ENCODE measurements at regions not wholly inside any gene's neighbourhood (a gene's known extent, or its start where the extent isn't known, plus 50 kb on each side); places are given as distances from the start of the nearest gene placed in this dataset.

GRCh38 chr11:27968461-27968860 lies 139.5 kb downstream of the KIF18A start:
- no peaks in the 10 kb centered on the region for H3K9me3 Mint-ChIP-seq
- H3K36me3 Mint-ChIP-seq: no peaks in the 10 kb centered on the region
- ATAC-seq (ENCODE audit: low read depth): no peak
- H3K4me3 Mint-ChIP-seq: no peak overlapping the region
- H3K27ac Mint-ChIP-seq: no peak overlapping the region
- no peaks in the 10 kb centered on the region for H3K27me3 Mint-ChIP-seq
- DNase-seq (ENCODE audit: low spot score in 2 of 2): no peak
- H3K4me1 Mint-ChIP-seq: no peaks in the 10 kb centered on the region

- no peak for ATAC-seq (ENCODE audit: low read depth)
- H3K4me1 Mint-ChIP-seq: no peaks in the 10 kb centered on the region
- no peaks in the 10 kb centered on the region for H3K27me3 Mint-ChIP-seq
- H3K27ac Mint-ChIP-seq: no peak overlapping the region
- DNase-seq (ENCODE audit: low spot score in 2 of 2): no peak
- H3K36me3 Mint-ChIP-seq: no peaks in the 10 kb centered on the region
- H3K4me3 Mint-ChIP-seq: no peak overlapping the region
- H3K9me3 Mint-ChIP-seq: no peaks in the 10 kb centered on the region
Measured at GRCh38 chr11:27965559-27965958, 142.4 kb downstream of the KIF18A start.

GRCh38 chr11:27963370-27963769 lies 144.6 kb downstream of the KIF18A start:
- ATAC-seq (ENCODE audit: low read depth) (no peak), DNase-seq (ENCODE audit: low spot score in 2 of 2) (no peak)
- Mint-ChIP-seq H3K9me3 (no peaks in the 10 kb centered on the region), H3K4me3 (no peak overlapping the region), H3K27ac (no peak overlapping the region), H3K27me3 (no peaks in the 10 kb centered on the region), H3K4me1 (no peaks in the 10 kb centered on the region), H3K36me3 (no peaks in the 10 kb centered on the region)

GRCh38 chr11:27949951-27950738 lies 157.8 kb downstream of the KIF18A start:
- H3K36me3 Mint-ChIP-seq: no peaks in the 10 kb centered on the region
- peaks cover 1% of the 10 kb centered on the region for H3K27me3 Mint-ChIP-seq
- H3K9me3 Mint-ChIP-seq: no peaks in the 10 kb centered on the region
- DNase-seq (ENCODE audit: low spot score in 2 of 2) (no peak), ATAC-seq (ENCODE audit: low read depth) (no peak)
- H3K4me3 Mint-ChIP-seq: no peak overlapping the region
- H3K4me1 Mint-ChIP-seq: no peaks in the 10 kb centered on the region
- H3K27ac Mint-ChIP-seq: no peak overlapping the region

- Mint-ChIP-seq H3K4me1 (no peaks in the 10 kb centered on the region), H3K27ac (no peak overlapping the region), H3K27me3 (no peaks in the 10 kb centered on the region), H3K36me3 (no peaks in the 10 kb centered on the region), H3K9me3 (no peaks in the 10 kb centered on the region), H3K4me3 (no peak overlapping the region)
- DNase-seq (ENCODE audit: low spot score in 2 of 2): no peak
- no peak for ATAC-seq (ENCODE audit: low read depth)
Measured at GRCh38 chr11:27945348-27945747, 162.6 kb downstream of the KIF18A start.

- Mint-ChIP-seq H3K36me3 (no peaks in the 10 kb centered on the region), H3K4me3 (no peak overlapping the region), H3K9me3 (no peaks in the 10 kb centered on the region), H3K27me3 (no peaks in the 10 kb centered on the region), H3K4me1 (no peaks in the 10 kb centered on the region), H3K27ac (no peak overlapping the region)
- DNase-seq (ENCODE audit: low spot score in 2 of 2): no peak
- no peak for ATAC-seq (ENCODE audit: low read depth)
Measured at GRCh38 chr11:27938011-27938410, 169.9 kb downstream of the KIF18A start.

- no peaks in the 10 kb centered on the region for H3K9me3 Mint-ChIP-seq
- H3K4me3 Mint-ChIP-seq: no peak overlapping the region
- no peak overlapping the region for H3K27ac Mint-ChIP-seq
- ATAC-seq (ENCODE audit: low read depth) (no peak), DNase-seq (ENCODE audit: low spot score in 2 of 2) (no peak)
- no peaks in the 10 kb centered on the region for H3K27me3 Mint-ChIP-seq
- H3K4me1 Mint-ChIP-seq: no peaks in the 10 kb centered on the region
- H3K36me3 Mint-ChIP-seq: no peaks in the 10 kb centered on the region
Measured at GRCh38 chr11:27934830-27935145, 173.2 kb downstream of the KIF18A start.

- no peaks in the 10 kb centered on the region for H3K4me1 Mint-ChIP-seq
- no peaks in the 10 kb centered on the region for H3K36me3 Mint-ChIP-seq
- no peaks in the 10 kb centered on the region for H3K27me3 Mint-ChIP-seq
- H3K9me3 Mint-ChIP-seq: no peaks in the 10 kb centered on the region
- DNase-seq (ENCODE audit: low spot score in 2 of 2): no peak
- ATAC-seq (ENCODE audit: low read depth): no peak
- no peak overlapping the region for H3K4me3 Mint-ChIP-seq
- H3K27ac Mint-ChIP-seq: no peak overlapping the region
Measured at GRCh38 chr11:27933992-27934829, 173.7 kb downstream of the KIF18A start.

GRCh38 chr11:27931770-27932169 lies 176.2 kb downstream of the KIF18A start:
- ATAC-seq (ENCODE audit: low read depth) (no peak), DNase-seq (ENCODE audit: low spot score in 2 of 2) (no peak)
- no peaks in the 10 kb centered on the region for H3K4me1 Mint-ChIP-seq
- no peaks in the 10 kb centered on the region for H3K27me3 Mint-ChIP-seq
- H3K27ac Mint-ChIP-seq: no peak overlapping the region
- no peaks in the 10 kb centered on the region for H3K9me3 Mint-ChIP-seq
- no peak overlapping the region for H3K4me3 Mint-ChIP-seq
- H3K36me3 Mint-ChIP-seq: no peaks in the 10 kb centered on the region

GRCh38 chr11:27930946-27931345 lies 177.0 kb downstream of the KIF18A start:
- Mint-ChIP-seq H3K27ac (no peak overlapping the region), H3K4me1 (no peaks in the 10 kb centered on the region), H3K36me3 (no peaks in the 10 kb centered on the region), H3K27me3 (no peaks in the 10 kb centered on the region), H3K9me3 (no peaks in the 10 kb centered on the region), H3K4me3 (no peak overlapping the region)
- DNase-seq (ENCODE audit: low spot score in 2 of 2) (no peak), ATAC-seq (ENCODE audit: low read depth) (no peak)

- no peaks in the 10 kb centered on the region for H3K4me1 Mint-ChIP-seq
- H3K4me3 Mint-ChIP-seq: no peak overlapping the region
- H3K36me3 Mint-ChIP-seq: no peaks in the 10 kb centered on the region
- DNase-seq (ENCODE audit: low spot score in 2 of 2) (no peak), ATAC-seq (ENCODE audit: low read depth) (no peak)
- peaks cover 1% of the 10 kb centered on the region for H3K27me3 Mint-ChIP-seq
- peaks cover 2% of the 10 kb centered on the region for H3K9me3 Mint-ChIP-seq
- H3K27ac Mint-ChIP-seq: no peak overlapping the region
Measured at GRCh38 chr11:27928809-27929208, 179.1 kb downstream of the KIF18A start.

- ATAC-seq (ENCODE audit: low read depth) (no peak), DNase-seq (ENCODE audit: low spot score in 2 of 2) (no peak)
- Mint-ChIP-seq H3K4me3 (no peak overlapping the region), H3K4me1 (no peaks in the 10 kb centered on the region), H3K27ac (no peak overlapping the region), H3K27me3 (peaks cover 1% of the 10 kb centered on the region), H3K36me3 (no peaks in the 10 kb centered on the region), H3K9me3 (peaks cover 4% of the 10 kb centered on the region)
Measured at GRCh38 chr11:27926981-27927481, 180.9 kb downstream of the KIF18A start.

- H3K27me3 Mint-ChIP-seq: peaks cover 1% of the 10 kb centered on the region
- H3K4me1 Mint-ChIP-seq: no peaks in the 10 kb centered on the region
- no peak overlapping the region for H3K27ac Mint-ChIP-seq
- no peaks in the 10 kb centered on the region for H3K36me3 Mint-ChIP-seq
- H3K9me3 Mint-ChIP-seq: peaks cover 4% of the 10 kb centered on the region
- H3K4me3 Mint-ChIP-seq: no peak overlapping the region
- DNase-seq (ENCODE audit: low spot score in 2 of 2): no peak
- no peak for ATAC-seq (ENCODE audit: low read depth)
Measured at GRCh38 chr11:27926486-27926885, 181.5 kb downstream of the KIF18A start.

- H3K27me3 Mint-ChIP-seq: peaks cover 7% of the 10 kb centered on the region
- no peak overlapping the region for H3K27ac Mint-ChIP-seq
- no peak overlapping the region for H3K4me3 Mint-ChIP-seq
- no peak for DNase-seq (ENCODE audit: low spot score in 2 of 2)
- no peak for ATAC-seq (ENCODE audit: low read depth)
- H3K9me3 Mint-ChIP-seq: peaks cover 4% of the 10 kb centered on the region
- no peaks in the 10 kb centered on the region for H3K36me3 Mint-ChIP-seq
- H3K4me1 Mint-ChIP-seq: no peaks in the 10 kb centered on the region
Measured at GRCh38 chr11:27921472-27921871, 186.5 kb downstream of the KIF18A start.

Measured in memory B cell (primary cell).